Endodermal cell (in vitro differentiated cells): ENCODE measurements at regions not wholly inside any gene's neighbourhood (a gene's known extent, or its start where the extent isn't known, plus 50 kb on each side); places are given as distances from the start of the nearest gene placed in this dataset.
A peak's percentile ranks its signal among the peaks of the same experiment; 100 is the strongest.

ENCODE experiments used
- DNase-seq: peaks from one replicate; pipeline ENCODE4 v3.0.0-alpha.2; 2017
- H3K27ac ChIP-seq: 2 replicates; pipeline ENCODE4 v1.5.1; 2013; ENCODE audit warnings: mild to moderate bottlenecking, low read depth, low read length, moderate library complexity
- H3K27me3 ChIP-seq: 2 replicates; pipeline ENCODE4 v1.6.1; 2013; ENCODE audit warnings: mild to moderate bottlenecking, low read length, moderate library complexity; ENCODE audit not compliant: insufficient read depth, control insufficient read depth, poor library complexity, severe bottlenecking
- H3K36me3 ChIP-seq: 2 replicates; pipeline ENCODE4 v1.7.0; 2013; ENCODE audit warnings: mild to moderate bottlenecking, low read length, moderate library complexity; ENCODE audit not compliant: control insufficient read depth, insufficient read depth
- H3K4me1 ChIP-seq: one replicate; pipeline ENCODE4 v1.7.0; 2013; ENCODE audit warnings: low read length; ENCODE audit not compliant: control insufficient read depth, insufficient read depth
- H3K4me3 ChIP-seq: 2 replicates; pipeline ENCODE4 v1.5.1; 2013; ENCODE audit warnings: mild to moderate bottlenecking, low read length, moderate library complexity
- H3K9ac ChIP-seq: 2 replicates; pipeline ENCODE4 v1.6.1; 2013; ENCODE audit warnings: mild to moderate bottlenecking, low read length, moderate library complexity; ENCODE audit not compliant: poor library complexity, severe bottlenecking; ENCODE audit errors: extremely low read depth
- H3K9me3 ChIP-seq: 2 replicates; pipeline ENCODE4 v1.6.1; 2013; ENCODE audit warnings: mild to moderate bottlenecking, low read length, moderate library complexity; ENCODE audit not compliant: control insufficient read depth
- H3K27ac Mint-ChIP-seq: 2 replicates; pipeline ENCODE4 v1.8.0; 2020; ENCODE audit warnings: mixed read lengths
- H3K27me3 Mint-ChIP-seq: 2 replicates; pipeline ENCODE4 v1.8.0; 2021; ENCODE audit warnings: mild to moderate bottlenecking, mixed read lengths; ENCODE audit not compliant: insufficient read depth
- H3K36me3 Mint-ChIP-seq: 2 replicates; pipeline ENCODE4 v1.8.0; 2020; ENCODE audit warnings: low read depth, mixed read lengths
- H3K4me1 Mint-ChIP-seq: 2 replicates; pipeline ENCODE4 v1.8.0; 2020; ENCODE audit warnings: mixed read lengths
- H3K4me3 Mint-ChIP-seq: 2 replicates; pipeline ENCODE4 v1.8.0; 2020; ENCODE audit warnings: mild to moderate bottlenecking, moderate library complexity, mixed read lengths
- H3K9me3 Mint-ChIP-seq: 2 replicates; pipeline ENCODE4 v1.8.0; 2020; ENCODE audit warnings: mild to moderate bottlenecking, mixed read lengths
- CTCF ChIP-seq: fragments of 200-600 bp; sonication (generic); conservative IDR thresholded peaks from 2 replicates; pipeline ENCODE4 v1.5.0; 2021; ENCODE audit warnings: antibody characterized with exemption, mild to moderate bottlenecking
- WGBS, 2 experiments: methylation state at CpG; one replicate each; pipeline versions ENCODE4 v1.1.5 to v1.1.7; 2013; ENCODE audit warnings: missing lambda C conversion rate in 2 of 2, mixed read lengths in 1 of 2; ENCODE audit not compliant: insufficient coverage in 1 of 2, insufficient read length in 1 of 2; 5-methylcytosine and 5-hydroxymethylcytosine counted together

GRCh38 chr5:73279805-73280204 lies 106.8 kb downstream of the TMEM174 start:
- Mint-ChIP-seq H3K4me1 (peaks cover 49% of the 10 kb centered on the region), H3K4me3 (no peak overlapping the region), H3K27ac (no peak overlapping the region), H3K36me3 (no peaks in the 10 kb centered on the region), H3K9me3 (no peaks in the 10 kb centered on the region), H3K27me3 (peaks cover 9% of the 10 kb centered on the region)
- H3K36me3 ChIP-seq: no peaks in the 10 kb centered on the region
- DNase-seq: no peak
- no peak overlapping the region for H3K4me3 ChIP-seq
- no peak overlapping the region for H3K9ac ChIP-seq
- no peak overlapping the region for H3K27ac ChIP-seq
- no peaks in the 10 kb centered on the region for H3K9me3 ChIP-seq
- H3K4me1 ChIP-seq: peaks cover 4% of the 10 kb centered on the region
- H3K27me3 ChIP-seq: peaks cover 5% of the 10 kb centered on the region
- 90% methylated on average over 1 of the region's 1 CpG; no CpG with 5 or more reads in 1 of the 2 experiments for WGBS, 2 experiments
- TF ChIP-seq CTCF: no peak

DNA sequence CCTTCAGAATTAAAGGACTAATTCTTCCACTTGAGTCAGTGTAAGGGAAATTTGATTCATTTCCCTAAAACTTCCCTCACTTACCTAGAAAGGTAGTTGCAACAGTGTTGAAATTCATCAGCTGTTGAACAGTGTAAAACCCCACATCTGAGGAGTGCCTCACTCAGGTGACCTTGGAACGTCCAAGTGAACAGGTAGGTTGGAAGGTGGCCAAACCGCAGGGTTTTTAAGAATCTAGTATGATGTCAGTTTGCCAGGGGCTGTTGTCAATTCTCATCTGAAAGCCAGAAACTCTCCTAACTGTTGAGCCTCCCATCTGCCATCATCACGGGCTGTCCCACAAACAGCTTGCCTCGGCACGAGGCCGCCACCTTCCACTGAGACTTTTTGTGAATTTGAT lies 105.7 kb downstream of the TMEM174 start:
- Histone ChIP-seq H3K27ac (no peak overlapping the region), H3K4me1 (peaks cover 4% of the 10 kb centered on the region), H3K4me3 (no peak overlapping the region), H3K9ac (no peak overlapping the region), H3K9me3 (no peaks in the 10 kb centered on the region), H3K27me3 (peaks cover 5% of the 10 kb centered on the region), H3K36me3 (no peaks in the 10 kb centered on the region)
- Mint-ChIP-seq H3K36me3 (no peaks in the 10 kb centered on the region), H3K27me3 (peaks cover 6% of the 10 kb centered on the region), H3K4me3 (no peak overlapping the region), H3K4me1 (peaks cover 42% of the 10 kb centered on the region), H3K9me3 (no peaks in the 10 kb centered on the region), H3K27ac (no peak overlapping the region)
- WGBS, 2 experiments: 94% methylated on average over 5 to 6 of the region's 6 CpGs
- no peak for TF ChIP-seq CTCF
- DNase-seq: no peak

- no peak for TF ChIP-seq CTCF
- Mint-ChIP-seq H3K4me3 (no peak overlapping the region), H3K36me3 (no peaks in the 10 kb centered on the region), H3K4me1 (peaks cover 18% of the 10 kb centered on the region), H3K27me3 (peaks cover 19% of the 10 kb centered on the region), H3K9me3 (no peaks in the 10 kb centered on the region), H3K27ac (no peak overlapping the region)
- no peak overlapping the region for H3K4me3 ChIP-seq
- no peak overlapping the region for H3K9ac ChIP-seq
- WGBS, 2 experiments: 83 to 85% methylated on average over 10 to 15 of the region's 15 CpGs
- H3K27ac ChIP-seq: peak overlapping the region; percentile 24
- H3K4me1 ChIP-seq: no peaks in the 10 kb centered on the region
- H3K9me3 ChIP-seq: no peaks in the 10 kb centered on the region
- DNase-seq: peak; percentile 35
- no peaks in the 10 kb centered on the region for H3K36me3 ChIP-seq
- H3K27me3 ChIP-seq: peaks cover 5% of the 10 kb centered on the region
Observed at GRCh38 chr5:73274881-73275663, 102.1 kb downstream of the TMEM174 start.
